GM06990 (cell line): ENCODE measurements at regions not wholly inside any gene's neighbourhood (a gene's known extent, or its start where the extent isn't known, plus 50 kb on each side); places are given as distances from the start of the nearest gene placed in this dataset.
"Not testable (repeated sequence)": the region's sequence is repeated elsewhere in the genome, so short reads cannot be mapped to it uniquely, and the experiment has no call there.

Source experiments
- DNase-seq: peaks from one replicate; pipeline ENCODE4 v3.0.0-alpha.2; 2011; ENCODE audit not compliant: insufficient read length; ENCODE audit errors: extremely low read depth
- H3K27me3 ChIP-seq: replicated peaks from 2 replicates; pipeline ENCODE4 v1.6.0; 2011; ENCODE audit warnings: low read length; ENCODE audit not compliant: control insufficient read depth, insufficient read depth
- H3K36me3 ChIP-seq: 2 replicates; pipeline ENCODE4 v1.5.1; 2011; ENCODE audit warnings: low read length; ENCODE audit not compliant: control insufficient read depth, insufficient read depth
- H3K4me3 ChIP-seq: replicated peaks from 2 replicates; pipeline ENCODE4 v1.5.1; 2011; ENCODE audit warnings: low read depth, mild to moderate bottlenecking, control low read depth, low read length
- CTCF ChIP-seq: IDR thresholded peaks from 2 replicates; pipeline ENCODE4 v1.5.1; 2011; ENCODE audit warnings: low read length, control low read depth, mild to moderate bottlenecking, inconsistent platforms; ENCODE audit not compliant: insufficient read depth, poor library complexity, severe bottlenecking

- peaks cover 3% of the 10 kb centered on the region; the same call in 1 of the 2 replicates for H3K27me3 ChIP-seq
- no peak for TF ChIP-seq CTCF
Observed at GRCh38 chr1:30226648-30227047, 496.7 kb downstream of the MATN1 start.

GRCh38 chr1:30225357-30225756 lies 498.0 kb downstream of the MATN1 start:
- Histone ChIP-seq H3K27me3 (peaks cover 3% of the 10 kb centered on the region; the same call in 1 of the 2 replicates), H3K4me3 (no peak overlapping the region), H3K36me3 (no peaks in the 10 kb centered on the region)
- TF ChIP-seq CTCF = no peak
- no peak for DNase-seq

More at GRCh38 chr1:30226648-30227047, 496.7 kb downstream of the MATN1 start:
- Histone ChIP-seq H3K4me3 (no peak overlapping the region), H3K36me3 (no peaks in the 10 kb centered on the region)
- DNase-seq = no peak

- Histone ChIP-seq H3K27me3 (no peaks in the 10 kb centered on the region), H3K4me3 (no peak overlapping the region), H3K36me3 (no peaks in the 10 kb centered on the region)
- no peak for TF ChIP-seq CTCF
- no peak for DNase-seq
Observed at GRCh38 chr1:30219675-30220074, 503.7 kb downstream of the MATN1 start.

- Histone ChIP-seq H3K27me3 (no peaks in the 10 kb centered on the region), H3K36me3 (no peaks in the 10 kb centered on the region), H3K4me3 (no peak overlapping the region)
- DNase-seq = no peak
- TF ChIP-seq CTCF = no peak
Observed at GRCh38 chr1:30218438-30218837, 504.9 kb downstream of the MATN1 start.

- no peaks in the 10 kb centered on the region; the same call in 1 of the 2 replicates for H3K27me3 ChIP-seq
- no peak overlapping the region for H3K4me3 ChIP-seq
- TF ChIP-seq CTCF = no peak
- DNase-seq = no peak
- H3K36me3 ChIP-seq = no peaks in the 10 kb centered on the region
Observed at GRCh38 chr1:30216602-30217001, 506.8 kb downstream of the MATN1 start.

GRCh38 chr1:30213936-30214335 lies 509.4 kb downstream of the MATN1 start:
- no peak for TF ChIP-seq CTCF
- Histone ChIP-seq H3K4me3 (no peak overlapping the region), H3K27me3 (no peaks in the 10 kb centered on the region; the same call in 1 of the 2 replicates), H3K36me3 (no peaks in the 10 kb centered on the region)
- no peak for DNase-seq

GRCh38 chr1:30207962-30208361 lies 515.4 kb downstream of the MATN1 start:
- not testable (repeated sequence) for DNase-seq, H3K27me3 ChIP-seq

GRCh38 chr1:30206631-30207030 lies 516.8 kb downstream of the MATN1 start:
- DNase-seq, H3K36me3 ChIP-seq, H3K27me3 ChIP-seq, H3K4me3 ChIP-seq: not testable (repeated sequence)

More at GRCh38 chr1:30207962-30208361, 515.4 kb downstream of the MATN1 start:
- H3K36me3 ChIP-seq, H3K4me3 ChIP-seq: not testable (repeated sequence)
